OCI-LY3 (cell line): ENCODE measurements at regions not wholly inside any gene's neighbourhood (a gene's known extent, or its start where the extent isn't known, plus 50 kb on each side); places are given as distances from the start of the nearest gene placed in this dataset.

ENCODE experiments used
- CTCF ChIP-seq: fragments of 200-600, 300-600 bp; sonication (generic); IDR thresholded peaks from 2 replicates; pipeline ENCODE4 v1.5.1; 2014; ENCODE audit warnings: antibody characterized with exemption, low read length, low read depth
- EZH2phosphoT487 ChIP-seq: fragments of 200-600 bp; shearing (Covaris generic); IDR thresholded peaks from 2 replicates; pipeline ENCODE4 v1.6.1; 2018; ENCODE audit warnings: antibody characterized with exemption, mixed run types, low read depth

DNA sequence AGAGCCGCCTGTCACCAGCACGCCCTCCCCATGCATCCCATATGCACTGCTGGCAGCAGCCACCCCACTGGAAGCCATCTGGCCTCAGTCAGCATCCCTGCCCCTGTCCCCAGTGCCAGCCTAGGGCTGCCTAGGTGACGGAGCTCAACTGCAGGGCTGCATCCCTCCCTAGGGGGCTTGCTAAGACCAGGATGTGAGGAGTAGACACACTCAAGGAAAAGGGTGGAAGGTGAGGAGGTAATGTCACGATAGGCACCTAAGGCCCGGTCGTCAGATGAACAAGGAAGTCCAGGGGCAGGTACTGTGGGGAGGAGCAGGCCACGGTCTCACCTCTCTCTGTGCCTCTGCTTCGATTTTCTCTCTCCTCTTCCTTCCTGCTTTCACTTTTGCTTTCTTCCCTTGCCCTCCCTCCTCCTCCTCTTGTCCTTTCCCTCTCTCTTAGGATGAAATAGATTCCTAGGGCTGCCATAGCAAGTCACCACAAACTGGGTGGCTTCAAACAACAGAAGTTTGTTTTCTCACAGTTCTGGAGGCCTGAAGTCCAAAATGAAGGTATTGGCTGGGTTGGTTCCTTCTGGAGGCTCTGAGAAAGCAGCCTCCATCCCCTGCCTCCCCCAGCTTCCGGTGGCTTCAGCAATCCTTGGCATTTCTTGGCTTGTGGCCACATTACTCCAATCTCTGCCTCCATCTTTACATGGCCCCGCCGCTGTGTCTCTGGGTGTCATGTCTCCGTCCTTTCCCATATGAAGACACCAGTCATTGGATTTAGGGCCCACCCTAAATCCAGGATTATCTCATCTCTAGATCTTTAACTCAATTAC, 298.3 kb downstream of the SHQ1 start:
- TF ChIP-seq CTCF (no peak), EZH2phosphoT487 (no peak)
